HG02840 (cell line): ENCODE measurements at regions not wholly inside any gene's neighbourhood (a gene's known extent, or its start where the extent isn't known, plus 50 kb on each side); places are given as distances from the start of the nearest gene placed in this dataset.

Source experiments
- ATAC-seq: cut with Tn5 transposase; IDR thresholded peaks from one replicate; pipeline ENCODE4 v1.9.1; 2021; ENCODE audit warnings: mild to moderate bottlenecking, moderate library complexity, moderate number of reproducible peaks; ENCODE audit not compliant: unreplicated experiment, low FRiP score

DNA sequence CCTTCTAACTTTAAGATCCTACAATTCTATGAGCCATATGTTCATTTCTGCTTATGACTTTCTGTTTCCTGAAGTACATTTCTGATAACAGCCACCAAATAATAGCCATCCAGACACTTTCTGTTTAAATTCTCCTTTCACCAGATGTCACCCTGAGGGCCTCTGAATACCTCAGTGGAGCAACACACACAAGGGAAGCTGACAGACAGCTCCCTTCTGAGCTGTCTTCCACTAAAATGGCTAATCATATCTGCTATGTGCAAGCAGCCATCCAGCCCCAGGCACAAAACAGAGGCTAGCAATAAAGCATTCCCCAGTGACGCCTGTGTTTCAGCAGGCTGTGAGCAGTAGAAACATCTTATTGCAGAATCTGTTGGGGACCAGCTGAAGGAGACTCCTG lies 666.6 kb upstream of the UBE2E2 start:
- ATAC-seq: no peak

- ATAC-seq: no peak
Observed at GRCh38 chr3:22537560-22537959, 665.6 kb upstream of the UBE2E2 start.

DNA sequence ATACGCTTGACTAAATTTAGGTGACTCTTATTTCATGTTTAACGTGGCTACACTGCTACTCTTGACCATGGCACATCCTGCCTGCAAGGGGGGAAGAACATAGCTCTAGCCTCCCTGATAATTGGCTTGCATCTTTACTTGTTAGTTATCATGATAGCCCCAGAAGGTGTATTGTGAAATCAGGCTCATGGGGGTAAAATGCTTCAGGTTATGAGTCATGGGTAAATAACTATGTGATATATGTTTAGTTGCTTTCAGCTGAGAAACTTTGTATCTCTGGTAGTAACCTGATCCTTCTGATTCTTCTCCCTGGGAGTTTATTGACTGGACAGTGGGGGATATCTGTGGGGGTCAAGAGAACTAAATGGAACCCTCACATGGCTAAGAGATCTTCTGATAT lies 660.8 kb upstream of the UBE2E2 start:
- ATAC-seq: no peak

DNA sequence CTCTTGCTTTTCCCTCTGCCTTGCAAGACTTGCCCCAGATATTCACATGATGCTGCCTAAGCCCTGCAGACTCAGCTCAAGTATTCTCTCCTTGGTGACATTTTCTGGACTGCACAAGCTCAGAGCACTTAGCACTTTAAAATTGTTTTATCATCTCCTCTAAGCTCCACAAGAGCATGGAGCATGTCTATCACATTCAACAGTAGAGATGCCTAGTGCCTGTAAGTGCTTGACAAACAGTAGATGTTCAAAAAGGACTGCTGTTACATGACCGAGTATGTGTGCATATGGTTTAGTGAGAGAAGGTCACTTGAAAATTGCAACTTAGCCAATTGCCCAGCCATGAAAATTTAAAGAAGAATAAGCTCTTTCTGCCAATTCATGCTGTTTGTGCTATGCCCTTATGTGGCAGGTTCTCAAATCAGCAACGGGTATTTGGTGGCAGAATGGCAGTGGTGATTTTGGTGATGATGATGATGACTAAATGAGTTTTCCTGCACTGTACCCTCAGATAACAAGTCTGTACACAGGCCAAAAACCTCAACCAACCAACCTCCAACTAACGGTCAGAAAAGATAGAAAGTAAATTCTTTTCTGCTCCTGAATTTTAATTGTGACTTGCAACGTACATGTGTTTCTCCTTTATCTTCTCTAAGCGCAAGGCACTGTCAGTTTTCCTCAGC lies 647.2 kb upstream of the UBE2E2 start:
- ATAC-seq: no peak

- ATAC-seq: no peak
Observed at GRCh38 chr3:22565393-22565792, 637.7 kb upstream of the UBE2E2 start.

- no peak for ATAC-seq
Observed at GRCh38 chr3:22568285-22568684, 634.8 kb upstream of the UBE2E2 start.

DNA sequence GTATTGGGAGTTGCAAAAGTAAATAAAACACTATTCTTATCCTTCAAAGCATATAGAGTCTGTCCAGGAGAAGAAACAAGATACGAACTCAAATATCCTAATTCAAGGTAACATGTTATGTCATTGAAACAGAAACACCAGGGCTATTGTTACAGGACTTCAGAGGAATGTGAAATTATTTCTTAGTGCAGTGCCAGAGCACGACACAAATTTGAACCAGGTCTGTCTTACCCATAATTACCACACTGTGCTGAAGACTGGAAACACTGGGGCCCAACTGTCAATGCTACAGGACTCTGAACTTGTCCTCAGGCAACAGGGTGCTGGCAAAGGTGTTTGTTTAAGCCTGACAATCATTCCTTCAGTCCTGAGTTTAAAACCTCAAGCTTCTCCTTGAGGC lies 633.6 kb upstream of the UBE2E2 start:
- ATAC-seq: no peak

- no peak for ATAC-seq
Observed at GRCh38 chr3:22581007-22581406, 622.1 kb upstream of the UBE2E2 start.

DNA sequence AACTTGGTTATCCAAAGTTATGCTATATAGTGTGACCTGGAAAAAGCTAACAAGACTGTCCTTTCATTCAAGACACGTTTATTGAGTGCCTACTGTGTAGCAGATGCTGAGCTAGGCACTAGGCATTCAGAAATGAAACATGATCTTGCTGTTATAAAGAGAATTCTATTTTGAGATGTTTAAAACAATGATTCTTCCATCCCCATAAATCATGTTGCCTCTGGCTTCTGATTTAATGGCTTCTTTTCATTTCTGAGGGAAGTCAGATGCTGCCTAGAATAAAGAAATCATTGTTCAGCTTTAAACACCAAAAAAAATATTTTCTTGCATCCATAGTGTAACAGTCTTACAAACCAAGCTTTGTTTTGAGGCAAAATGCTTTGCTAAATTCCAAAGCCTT lies 620.9 kb upstream of the UBE2E2 start:
- no peak for ATAC-seq

- no peak for ATAC-seq
Observed at GRCh38 chr3:22585504-22585903, 617.6 kb upstream of the UBE2E2 start.

DNA sequence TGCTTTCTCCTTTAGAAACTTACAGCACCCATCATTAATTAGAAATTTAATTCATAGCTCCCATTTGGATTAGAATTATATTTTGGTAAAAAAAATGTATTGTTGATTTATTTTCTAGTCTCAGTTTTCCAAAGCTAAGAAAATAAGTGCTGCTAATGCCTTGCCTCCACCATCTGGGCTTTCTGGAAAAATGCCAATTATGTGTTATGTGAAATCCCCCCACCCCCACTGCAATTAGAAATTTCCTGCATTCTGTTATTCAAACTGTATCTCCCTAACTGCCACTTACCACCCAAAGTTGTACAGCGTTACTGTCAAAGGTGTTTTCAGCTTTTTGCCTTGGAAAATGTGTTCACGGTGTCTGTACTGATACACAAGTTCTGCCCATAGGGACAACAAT lies 617.2 kb upstream of the UBE2E2 start:
- no peak for ATAC-seq

- no peak for ATAC-seq
Observed at GRCh38 chr3:22587446-22587845, 615.7 kb upstream of the UBE2E2 start.

DNA sequence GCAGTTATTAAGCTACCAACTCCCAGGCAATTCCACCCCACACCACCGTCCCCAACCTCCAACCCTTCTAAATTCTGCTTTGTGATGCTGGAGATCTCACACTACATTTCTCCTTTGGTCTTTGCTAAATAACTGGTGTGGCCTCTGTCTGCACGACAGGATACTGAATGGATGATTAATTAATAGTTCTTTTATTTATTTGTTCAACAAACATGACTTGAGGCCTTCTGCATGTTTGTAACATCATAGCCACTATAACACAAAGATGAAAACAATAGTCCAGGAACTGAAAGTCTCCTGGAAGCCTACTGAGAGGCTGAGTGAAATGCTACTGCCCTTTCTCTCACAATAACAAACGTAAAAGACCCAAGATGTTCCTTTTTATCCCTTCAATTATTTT lies 609.5 kb upstream of the UBE2E2 start:
- ATAC-seq: no peak

DNA sequence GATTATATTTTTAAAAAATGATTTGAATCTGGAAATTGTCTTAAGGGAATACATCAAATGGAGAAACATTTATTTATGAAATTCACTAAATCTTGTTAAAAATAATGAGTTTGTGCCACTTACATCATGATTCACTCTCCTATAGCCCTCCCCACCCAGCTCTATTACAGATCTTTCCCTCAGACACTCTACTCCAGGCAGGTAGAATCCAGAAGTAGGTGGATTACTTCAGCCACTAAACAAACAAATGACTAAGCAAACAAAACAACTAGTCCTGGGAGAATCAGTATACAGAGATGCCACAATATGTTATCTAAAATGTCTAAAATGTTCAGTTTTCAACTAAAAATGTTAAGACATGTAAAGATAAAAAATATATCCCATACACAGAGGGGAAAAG lies 608.1 kb upstream of the UBE2E2 start:
- no peak for ATAC-seq

DNA sequence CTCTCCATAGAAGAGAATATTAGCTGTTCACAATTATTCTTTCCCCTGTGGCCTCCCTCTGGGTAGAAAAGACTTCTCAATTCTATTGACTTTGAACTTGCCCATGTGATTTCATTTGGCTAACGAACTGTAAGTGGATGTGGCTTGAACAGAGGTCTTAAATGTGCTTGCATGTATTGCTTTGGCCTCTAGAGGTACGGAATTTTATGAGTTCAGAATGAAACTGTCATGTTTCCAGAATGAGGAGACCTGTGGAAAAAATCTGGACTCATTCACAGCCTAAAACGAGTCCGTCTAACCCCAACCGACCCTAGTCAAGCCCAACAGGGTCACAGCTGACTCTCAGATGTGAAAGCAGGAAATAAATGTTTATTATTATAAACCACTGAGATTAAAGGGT lies 596.7 kb upstream of the UBE2E2 start:
- ATAC-seq: no peak

GRCh38 chr3:22606938-22607337 lies 596.2 kb upstream of the UBE2E2 start:
- ATAC-seq: no peak

- no peak for ATAC-seq
Observed at GRCh38 chr3:22608093-22608492, 595.0 kb upstream of the UBE2E2 start.

DNA sequence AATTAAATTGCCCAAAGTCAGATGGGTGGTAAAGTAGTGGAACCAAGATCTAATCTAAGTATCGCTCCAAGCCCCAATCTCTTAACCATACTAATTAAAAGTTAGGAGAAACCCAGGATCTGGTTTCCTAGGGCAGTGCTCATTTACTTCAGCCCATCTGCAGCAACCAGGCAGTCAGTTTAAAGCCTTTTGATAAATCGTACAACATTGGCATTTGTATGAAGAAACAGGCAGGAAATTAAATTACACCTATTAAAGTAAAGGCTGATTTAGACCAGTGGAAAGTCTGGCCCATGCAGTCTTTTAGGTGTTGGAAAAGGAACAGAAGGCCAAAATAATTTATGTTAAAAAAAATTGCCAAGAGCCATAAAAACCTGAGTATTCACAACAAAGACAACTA lies 594.4 kb upstream of the UBE2E2 start:
- no peak for ATAC-seq

DNA sequence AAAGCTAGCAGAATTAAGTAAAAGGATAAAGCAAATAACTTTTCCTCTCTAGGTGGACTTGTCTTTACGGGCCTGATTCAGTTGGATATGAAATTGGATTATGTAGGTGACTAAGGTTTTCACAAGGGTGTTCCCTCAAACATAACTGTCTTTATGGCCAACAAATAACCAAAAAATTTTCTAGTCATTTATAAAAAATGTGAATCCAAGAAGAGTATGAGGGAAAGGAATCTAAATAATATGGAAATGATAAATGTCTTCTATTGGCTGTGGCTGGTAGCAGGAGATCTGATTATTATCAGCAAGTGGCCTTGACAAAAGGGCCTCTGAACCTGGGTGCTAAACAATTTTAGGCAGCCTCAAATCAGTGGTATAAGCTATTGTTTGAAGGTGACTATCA lies 594.0 kb upstream of the UBE2E2 start:
- ATAC-seq: no peak

DNA sequence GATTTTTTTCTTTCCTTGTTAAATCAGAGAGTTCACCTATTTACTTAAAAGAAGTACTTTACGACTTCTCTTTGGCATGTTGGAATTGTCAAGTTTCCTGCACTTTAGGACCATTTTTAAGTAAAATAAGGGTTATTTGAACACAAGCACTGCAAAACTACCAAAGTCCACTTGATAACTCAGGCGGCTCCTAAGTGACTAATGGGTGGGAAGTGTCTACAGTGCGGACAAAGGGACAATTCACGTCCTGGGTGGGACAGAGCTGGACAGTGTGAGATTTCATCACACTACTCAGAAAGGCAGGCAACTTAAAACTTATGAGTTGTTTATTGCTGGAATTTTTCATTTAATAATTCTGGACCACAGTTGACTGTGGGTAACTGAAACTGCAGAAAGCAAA lies 590.2 kb upstream of the UBE2E2 start:
- no peak for ATAC-seq

GRCh38 chr3:22615790-22616189 lies 587.3 kb upstream of the UBE2E2 start:
- no peak for ATAC-seq

- no peak for ATAC-seq
Observed at GRCh38 chr3:22617372-22617771, 585.8 kb upstream of the UBE2E2 start.

- ATAC-seq: no peak
Observed at GRCh38 chr3:22620498-22620897, 582.6 kb upstream of the UBE2E2 start.
